Activated B cell treated with CpG ODN at 0.5 μM for 24 hours (primary cell): ENCODE measurements at regions not wholly inside any gene's neighbourhood (a gene's known extent, or its start where the extent isn't known, plus 50 kb on each side); places are given as distances from the start of the nearest gene placed in this dataset.
"Not testable (repeated sequence)": the region's sequence is repeated elsewhere in the genome, so short reads cannot be mapped to it uniquely, and the experiment has no call there.

Experiments used
- ATAC-seq: fragments of 200-7000 bp; cut with Tn5 transposase; one replicate; pipeline ENCODE4 v1.10.0; 2021; ENCODE audit warnings: low read depth, mild to moderate bottlenecking, moderate library complexity
- CTCF ChIA-PET: fragments of 350-600 bp; sonication (Branson Sonifier 250); formaldehyde crosslinking; loops from one replicate; lab custom pipeline; 2021; ENCODE audit warnings: antibody characterized with exemption; lab: Charles Lee
- POLR2A ChIA-PET: fragments of 350-600 bp; sonication (Branson Sonifier 250); formaldehyde crosslinking; loops from one replicate; lab custom pipeline; 2021; ENCODE audit warnings: antibody characterized with exemption; lab: Charles Lee
- DNase-seq: peaks from one replicate; pipeline ENCODE4 v3.0.0; 2022
- H3K27ac Mint-ChIP-seq: one replicate; pipeline ENCODE4 v1.8.0; 2020; ENCODE audit warnings: mixed read lengths
- H3K27me3 Mint-ChIP-seq: one replicate; pipeline ENCODE4 v1.8.0; 2021; ENCODE audit warnings: mixed read lengths
- H3K36me3 Mint-ChIP-seq: one replicate; pipeline ENCODE4 v1.8.0; 2021; ENCODE audit warnings: low read depth, mixed read lengths
- H3K4me1 Mint-ChIP-seq: one replicate; pipeline ENCODE4 v1.8.0; 2021; ENCODE audit warnings: mixed read lengths
- H3K4me3 Mint-ChIP-seq: one replicate; pipeline ENCODE4 v1.8.0; 2020; ENCODE audit warnings: mild to moderate bottlenecking, mixed read lengths
- H3K9me3 Mint-ChIP-seq: one replicate; pipeline ENCODE4 v1.8.0; 2020; ENCODE audit warnings: mixed read lengths
- CTCF ChIP-seq: fragments of 200-600 bp; IDR thresholded peaks from one replicate; pipeline ENCODE4 v1.8.0; 2022; ENCODE audit warnings: antibody characterized with exemption, mild to moderate bottlenecking
- intact Hi-C: fragments of 100-400 bp; cut with micrococcal nuclease; formaldehyde crosslinking; loops from one replicate; pipeline ENCODE4 v1.15.1; 2024

GRCh38 chr12:12008931-12009611 is 61.7 kb upstream of the BCL2L14 start:
- Mint-ChIP-seq H3K27me3 (no peaks in the 10 kb centered on the region), H3K27ac (peak overlapping the region; percentile 81), H3K4me1 (peaks cover 60% of the 10 kb centered on the region), H3K4me3 (peak overlapping the region; percentile 78), H3K36me3 (no peaks in the 10 kb centered on the region), H3K9me3 (no peaks in the 10 kb centered on the region)
- ATAC-seq (peak; percentile 60), DNase-seq (no peak)
- no peak for TF ChIP-seq CTCF
- POLR2A ChIA-PET = interaction anchor here (0.8 to 3.2 kb wide), 14 partner anchors 13 to 362 kb away, joined by 3 to 24 read pairs (median 8); partner anchors contain the start of genes BORCS5 and ETV6
- CTCF ChIA-PET = interaction anchor here (0.9 to 3.1 kb wide), 3 partner anchors 24 to 428 kb away, joined by 3 to 26 read pairs (median 9); partner anchors contain the start of gene ETV6
- intact Hi-C loops = loop anchor here (10.0 kb wide), 1 partner anchor 114 kb away; no protein-coding TSS in a partner anchor

GRCh38 chr12:12009749-12010276 is 60.9 kb upstream of the BCL2L14 start:
- not testable (repeated sequence) for H3K9me3 Mint-ChIP-seq, ATAC-seq, H3K36me3 Mint-ChIP-seq, DNase-seq, H3K27me3 Mint-ChIP-seq
- ChIA-PET POLR2A (interaction anchor here (0.6 to 3.2 kb wide), 16 partner anchors 12 to 687 kb away, joined by 3 to 24 read pairs (median 6); partner anchors contain the start of genes BORCS5 and ETV6), CTCF (interaction anchor here (0.9 to 3.1 kb wide), 3 partner anchors 23 to 429 kb away, joined by 3 to 26 read pairs (median 9); partner anchors contain the start of gene ETV6)
- H3K27ac Mint-ChIP-seq = peak overlapping the region; percentile 81
- H3K4me1 Mint-ChIP-seq = peaks cover 60% of the 10 kb centered on the region
- intact Hi-C loops = loop anchor here (1.0 to 10.0 kb wide), 7 partner anchors 23 to 361 kb away; partner anchors contain the start of gene ETV6
- H3K4me3 Mint-ChIP-seq = peak overlapping the region; percentile 78

GRCh38 chr12:12010277-12011039 is 60.3 kb upstream of the BCL2L14 start:
- peaks cover 60% of the 10 kb centered on the region for H3K4me1 Mint-ChIP-seq
- ATAC-seq = peak; percentile 54
- CTCF ChIA-PET = interaction anchor here (2.8 to 3.1 kb wide), 2 partner anchors 23 to 429 kb away, joined by 9 to 26 read pairs; no protein-coding TSS in a partner anchor
- H3K36me3 Mint-ChIP-seq = no peaks in the 10 kb centered on the region
- peak overlapping the region; percentile 78 for H3K4me3 Mint-ChIP-seq
- DNase-seq = peak; percentile 47
- POLR2A ChIA-PET = interaction anchor here (0.6 to 3.2 kb wide), 20 partner anchors 11 to 709 kb away, joined by 3 to 24 read pairs (median 6); partner anchors contain the start of gene ETV6
- H3K9me3 Mint-ChIP-seq = no peaks in the 10 kb centered on the region
- no peaks in the 10 kb centered on the region for H3K27me3 Mint-ChIP-seq
- peak overlapping the region; percentile 81 for H3K27ac Mint-ChIP-seq
- no peak for TF ChIP-seq CTCF
- intact Hi-C loops = loop anchor here (1.0 to 5.0 kb wide), 6 partner anchors 23 to 361 kb away; partner anchors contain the start of gene ETV6

GRCh38 chr12:12011880-12012260 is 58.9 kb upstream of the BCL2L14 start:
- DNase-seq = no peak
- TF ChIP-seq CTCF = no peak
- peak overlapping the region; percentile 81 for H3K27ac Mint-ChIP-seq
- no peaks in the 10 kb centered on the region for H3K36me3 Mint-ChIP-seq
- peaks cover 59% of the 10 kb centered on the region for H3K4me1 Mint-ChIP-seq
- CTCF ChIA-PET = interaction anchor here (0.8 to 3.1 kb wide), 2 partner anchors 21 to 455 kb away, joined by 3 to 26 read pairs; no protein-coding TSS in a partner anchor
- no peaks in the 10 kb centered on the region for H3K9me3 Mint-ChIP-seq
- intact Hi-C loops = loop anchor here (1.0 to 5.0 kb wide), 3 partner anchors 12 to 265 kb away; no protein-coding TSS in a partner anchor
- ATAC-seq = peak; percentile 37
- POLR2A ChIA-PET = interaction anchor here (0.7 to 3.2 kb wide), 10 partner anchors 13 to 707 kb away, joined by 3 to 24 read pairs (median 4); partner anchors contain the start of gene ETV6
- H3K27me3 Mint-ChIP-seq = no peaks in the 10 kb centered on the region
- H3K4me3 Mint-ChIP-seq = peak overlapping the region; percentile 62

GRCh38 chr12:12015073-12015685 is 55.6 kb upstream of the BCL2L14 start:
- H3K9me3 Mint-ChIP-seq = no peaks in the 10 kb centered on the region
- no peaks in the 10 kb centered on the region for H3K27me3 Mint-ChIP-seq
- CTCF ChIA-PET = no interaction called here
- intact Hi-C loops = no loop called here
- DNase-seq (no peak), ATAC-seq (no peak)
- TF ChIP-seq CTCF = no peak
- H3K27ac Mint-ChIP-seq = no peak overlapping the region
- H3K4me3 Mint-ChIP-seq = no peak overlapping the region
- POLR2A ChIA-PET = no interaction called here
- peaks cover 26% of the 10 kb centered on the region for H3K4me1 Mint-ChIP-seq
- no peaks in the 10 kb centered on the region for H3K36me3 Mint-ChIP-seq
